ENCODE measurements at regions not wholly inside any gene's neighbourhood (a gene's known extent, or its start where the extent isn't known, plus 50 kb on each side); places are given as distances from the start of the nearest gene placed in this dataset.

- Mint-ChIP-seq H3K4me1 (peaks cover 7% of the 10 kb centered on the region; the same call in 1 of the 3 replicates), H3K27me3 (ENCODE audit: insufficient read depth, low read depth, poor library complexity) (peaks cover 1% of the 10 kb centered on the region), H3K36me3 (ENCODE audit: low read depth) (no peaks in the 10 kb centered on the region), H3K4me3 (no peak overlapping the region), H3K9me3 (peaks cover 5% of the 10 kb centered on the region; the same call in 1 of the 3 replicates), H3K27ac (no peak overlapping the region)
- Histone ChIP-seq H3K4me1 (ENCODE audit: insufficient read depth) (peaks cover 8% of the 10 kb centered on the region; the same call in 1 of the 2 replicates), H3F3A (replicated peaks; ENCODE audit: low read depth) (no peaks in the 10 kb centered on the region), H3K27ac (ENCODE audit: low read depth) (no peak overlapping the region), H3K27me3 (ENCODE audit: insufficient read depth) (no peaks in the 10 kb centered on the region), H3K36me3 (ENCODE audit: insufficient read depth) (no peaks in the 10 kb centered on the region), H3K9me2 (ENCODE audit: insufficient read depth) (no peaks in the 10 kb centered on the region), H3K4me3 (no peak overlapping the region), H3K79me2 (replicated peaks; ENCODE audit: insufficient read depth) (no peaks in the 10 kb centered on the region), H4K20me1 (replicated peaks; ENCODE audit: insufficient read depth) (no peaks in the 10 kb centered on the region), H2AFZ (no peak overlapping the region), H3K4me2 (no peak overlapping the region)
- TF ChIP-seq ETS1 (IDR thresholded peaks at IDR 0.05), result no peak
- TF ChIP-seq EZH2 (IDR thresholded peaks at IDR 0.05; ENCODE audit: low read depth, unreplicated experiment), result no peak
- no peak for TF ChIP-seq EZH2phosphoT487 (IDR thresholded peaks at IDR 0.05; ENCODE audit: unreplicated experiment)
- TF ChIP-seq ZNF114 (CRISPR knock-in tag; IDR thresholded peaks at IDR 0.05), result no peak
- no peak for TF ChIP-seq STAT1 (IDR thresholded peaks at IDR 0.05; ENCODE audit: unreplicated experiment)
- no peak for TF ChIP-seq POLR2AphosphoS5 (IDR thresholded peaks at IDR 0.05; ENCODE audit: low read depth)
- TF ChIP-seq ZNF331 (CRISPR knock-in tag; IDR thresholded peaks at IDR 0.05; ENCODE audit: low read depth), result no peak
- no peak for TF ChIP-seq NANOG (IDR thresholded peaks at IDR 0.05; ENCODE audit: borderline replicate concordance)
- no peak for TF ChIP-seq CTCF (conservative IDR thresholded peaks at IDR 0.05; ENCODE audit: low read depth in 2 of 2)
- no peak for TF ChIP-seq CREB1 (CRISPR knock-in tag; IDR thresholded peaks at IDR 0.05; ENCODE audit: low read depth)
- TF ChIP-seq REST (IDR thresholded peaks at IDR 0.05; ENCODE audit: unreplicated experiment), result no peak
- TF ChIP-seq ZNF462 (CRISPR knock-in tag; IDR thresholded peaks at IDR 0.05), result no peak
- TF ChIP-seq JUNB (IDR thresholded peaks at IDR 0.05; ENCODE audit: unreplicated experiment), result no peak
- no peak for ATAC-seq
- no peak for DNase-seq (ENCODE audit: low spot score)
These were observed 1912.1 kb downstream of the STIM2 start for GRCh38 chr4:28772788-28773187.
